COLO668 (cell line): ENCODE measurements at regions not wholly inside any gene's neighbourhood (a gene's known extent, or its start where the extent isn't known, plus 50 kb on each side); places are given as distances from the start of the nearest gene placed in this dataset.

ENCODE experiments used
- DNase-seq: peaks from one replicate; lab custom pipeline; 2025; ENCODE audit not compliant: unreplicated experiment; lab: John Stamatoyannopoulos, UW

DNA sequence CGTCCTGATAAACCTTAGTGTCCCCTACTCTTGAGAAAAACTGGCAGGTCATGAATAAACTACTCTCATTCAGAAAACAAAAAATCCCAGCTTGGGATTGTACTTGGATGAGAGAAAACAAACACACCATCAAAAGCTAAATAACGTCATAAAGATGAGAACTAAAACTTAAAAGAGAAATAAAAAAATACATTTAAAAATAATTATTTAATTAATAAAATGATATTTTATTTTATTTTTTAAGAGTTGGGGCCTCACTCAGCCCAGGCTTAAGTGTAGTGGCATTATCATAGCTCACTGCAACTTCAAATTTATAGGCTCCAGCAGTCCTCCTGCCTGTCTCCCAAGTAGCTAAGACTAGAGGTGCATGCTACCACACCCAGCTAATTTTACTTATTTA, 125.4 kb upstream of the CA10 start:
- DNase-seq = no peak

DNA sequence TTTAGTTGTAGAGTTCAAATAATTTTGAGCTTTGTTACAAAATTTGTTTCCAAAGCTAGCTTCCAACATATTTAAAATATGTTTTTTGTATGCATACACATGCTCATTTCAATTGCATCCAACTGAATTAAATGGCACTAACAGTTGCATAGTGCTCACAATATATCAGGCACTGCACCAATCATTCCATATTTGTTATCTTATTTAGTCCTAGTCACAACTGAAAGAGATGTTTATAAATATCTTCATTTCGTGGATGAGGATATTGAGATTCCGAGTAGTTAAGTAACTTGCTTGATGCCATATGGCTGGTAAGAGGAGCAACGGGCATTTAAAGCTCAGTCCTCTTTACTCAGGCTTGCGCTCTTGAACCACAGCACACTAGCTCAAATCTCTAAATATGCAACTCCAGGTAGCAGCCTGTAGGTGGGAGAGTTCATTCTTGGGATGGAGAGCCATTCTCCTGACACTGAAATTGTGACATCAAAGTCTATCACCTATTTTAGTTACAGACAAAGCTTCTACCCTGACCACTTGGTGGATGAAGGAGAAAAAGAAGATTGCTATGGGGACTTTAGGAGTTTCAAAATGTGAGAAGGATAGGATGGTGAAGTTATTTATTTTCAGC, 118.0 kb upstream of the CA10 start:
- DNase-seq = no peak

DNA sequence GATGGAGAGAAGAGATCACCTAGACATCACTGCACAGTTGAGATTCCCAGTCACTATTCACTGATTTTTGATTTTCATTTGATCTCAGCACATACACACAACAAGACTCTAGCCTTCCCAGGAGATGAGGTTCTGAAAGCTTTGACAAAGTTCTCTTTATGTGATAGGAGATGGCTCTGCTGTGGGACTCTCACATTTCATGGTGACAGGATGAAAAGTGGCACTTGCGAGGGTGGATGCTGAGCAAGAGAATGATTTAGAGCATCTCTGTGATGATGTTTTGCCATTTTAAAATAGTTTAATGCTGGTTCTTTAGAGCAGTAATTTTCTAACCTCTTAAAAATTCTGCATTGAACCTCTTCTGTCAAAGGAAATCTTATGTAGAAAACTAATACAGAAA, 113.3 kb upstream of the CA10 start:
- DNase-seq = no peak

DNA sequence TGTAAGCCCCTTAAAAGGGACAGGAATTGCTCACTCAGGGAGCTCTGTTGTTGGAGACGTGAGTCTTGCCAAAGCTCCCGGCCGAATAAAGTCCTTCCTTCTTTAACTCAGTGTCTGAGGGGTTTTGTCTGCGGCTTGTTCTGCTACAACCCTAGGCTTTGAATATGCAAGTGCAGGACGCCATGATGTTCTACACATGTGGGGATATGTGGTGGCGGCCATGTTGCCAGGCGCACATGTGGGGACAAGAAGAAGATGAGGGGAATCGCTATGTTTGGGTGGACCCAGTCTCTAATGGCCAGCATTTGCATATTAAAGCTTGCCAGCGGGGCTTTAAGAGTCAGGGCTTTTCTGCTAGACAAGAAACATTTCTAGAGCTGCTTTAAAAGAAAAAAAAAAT, 96.8 kb upstream of the CA10 start:
- no peak for DNase-seq

DNA sequence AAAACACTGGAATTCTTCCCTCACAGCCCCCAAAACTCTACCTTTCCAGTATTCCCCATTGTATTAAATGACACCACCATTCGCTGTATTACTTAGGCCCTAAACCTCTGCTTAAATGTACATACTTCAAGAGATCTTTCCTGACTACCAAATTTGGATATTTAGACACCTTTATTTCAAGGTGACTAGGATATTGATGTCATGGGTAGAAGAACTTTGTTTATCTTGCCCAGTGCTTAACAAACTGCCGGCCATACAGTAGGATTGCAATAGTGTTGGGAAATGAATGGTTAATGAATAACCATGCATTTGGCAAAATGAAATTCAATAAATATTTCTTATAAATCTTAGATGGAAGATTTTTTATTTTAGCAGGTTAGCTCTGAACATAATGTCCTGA, 86.2 kb upstream of the CA10 start:
- no peak for DNase-seq

DNA sequence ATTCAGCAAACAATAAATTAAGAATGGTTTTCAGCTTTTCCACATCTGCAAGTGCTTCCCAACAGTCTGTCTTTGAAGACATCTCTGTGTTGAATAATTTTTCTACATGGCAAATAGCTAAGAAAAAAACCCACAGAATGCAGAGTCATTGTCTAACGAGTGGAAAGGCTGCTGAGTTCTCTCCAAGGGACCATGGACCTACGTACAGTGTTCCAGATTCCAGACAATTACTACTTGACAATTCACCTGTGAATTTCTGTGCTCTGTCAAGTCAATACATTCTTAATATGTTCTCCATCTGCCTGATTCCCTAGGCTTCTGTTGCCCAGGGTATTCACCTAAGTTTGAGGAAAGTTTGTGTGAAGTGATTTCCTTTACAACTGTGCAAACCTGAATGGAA, 83.8 kb upstream of the CA10 start:
- DNase-seq = no peak

DNA sequence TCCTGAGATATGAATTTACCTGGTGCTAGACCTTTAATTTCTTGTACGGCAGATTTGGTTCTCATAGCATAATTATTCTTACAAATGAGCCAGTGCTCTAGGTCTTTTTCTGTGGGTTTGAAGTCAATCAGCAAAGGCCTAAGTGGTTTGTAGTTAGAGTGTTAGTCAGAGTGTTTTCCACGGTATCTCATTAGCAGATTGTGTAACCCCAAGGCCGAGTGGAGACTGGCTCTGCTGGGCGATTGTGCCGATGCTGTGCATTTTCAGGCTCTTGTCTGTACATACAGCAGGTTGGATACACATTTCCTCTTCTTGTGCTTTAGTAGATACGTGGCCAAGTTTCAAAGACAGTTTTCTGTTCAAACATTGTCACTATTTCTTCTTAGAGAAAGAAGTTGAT, 78.6 kb upstream of the CA10 start:
- no peak for DNase-seq

DNA sequence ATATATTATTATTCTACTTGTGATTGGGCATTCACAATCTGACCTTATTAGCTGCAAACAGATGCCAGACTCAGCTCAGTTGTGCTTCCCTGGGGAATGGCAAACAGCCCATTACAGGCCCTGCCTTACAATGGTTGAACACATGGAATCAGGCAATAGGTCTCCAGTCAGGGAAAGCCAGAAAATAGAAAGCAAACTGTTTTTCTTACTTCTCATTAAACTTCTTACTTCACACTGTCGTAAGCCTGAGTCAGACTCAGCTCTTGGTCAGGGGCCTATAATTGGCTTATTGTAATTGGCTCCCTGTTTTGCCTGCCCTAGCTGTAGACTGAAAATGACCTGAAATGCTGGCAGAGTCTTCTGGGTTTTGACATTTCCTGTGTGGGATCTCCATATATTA, 77.0 kb upstream of the CA10 start:
- no peak for DNase-seq

DNA sequence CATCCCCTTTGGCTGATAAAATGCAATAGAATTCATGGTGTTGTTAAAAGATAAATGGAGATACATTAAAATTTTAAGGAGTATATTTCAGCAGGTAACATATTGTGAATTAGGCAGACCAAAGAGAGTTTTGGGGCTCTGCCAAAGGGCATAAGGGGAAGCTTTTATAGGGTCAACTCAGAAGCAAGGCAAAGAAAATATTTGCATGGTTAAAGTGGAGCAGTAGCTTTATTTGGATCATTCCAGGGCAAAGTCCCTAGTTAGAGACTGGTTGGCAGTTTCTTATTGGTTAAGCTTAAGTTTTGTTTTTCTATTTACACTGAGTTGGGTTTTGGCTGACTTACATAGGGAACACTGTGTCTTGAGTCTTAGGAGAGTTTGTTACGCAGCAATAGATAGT, 75.1 kb upstream of the CA10 start:
- no peak for DNase-seq

DNA sequence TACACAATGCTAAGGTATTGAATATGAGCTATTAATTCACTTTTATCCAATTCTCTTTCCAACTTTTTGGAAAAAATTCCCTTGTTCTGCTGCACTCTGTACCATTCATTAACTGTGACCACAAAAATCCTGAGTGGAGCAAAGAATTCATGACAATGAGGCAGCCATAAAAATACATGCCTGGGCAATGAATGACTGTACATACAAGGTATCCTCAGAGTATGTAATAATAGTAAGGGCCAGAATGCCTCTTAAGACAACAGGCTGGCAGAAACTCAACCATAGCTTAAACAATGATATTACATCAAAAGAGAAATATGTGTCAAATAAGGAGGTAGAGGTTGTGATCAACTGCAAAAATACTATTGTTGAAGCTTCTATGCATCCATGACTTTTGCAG, 74.7 kb upstream of the CA10 start:
- no peak for DNase-seq

DNA sequence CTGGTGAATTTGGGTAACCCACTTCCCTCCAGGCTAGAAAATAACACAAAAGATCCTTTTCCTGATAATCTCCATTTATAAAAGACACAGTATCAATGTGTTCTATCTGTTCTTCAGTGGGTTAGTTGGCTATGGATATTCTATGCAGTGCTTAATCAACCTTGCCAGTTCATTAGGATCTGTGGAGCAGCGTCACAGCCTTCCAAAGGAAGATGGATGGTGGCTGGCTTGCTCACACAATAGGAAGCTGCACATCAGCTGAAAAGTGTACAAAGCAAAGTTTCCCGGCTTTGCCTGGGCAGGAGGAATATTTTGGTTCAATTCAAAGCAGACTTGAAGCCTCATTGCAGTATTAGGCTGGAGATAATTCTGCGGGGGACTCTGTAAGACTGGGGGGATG, 70.3 kb upstream of the CA10 start:
- DNase-seq = no peak

DNA sequence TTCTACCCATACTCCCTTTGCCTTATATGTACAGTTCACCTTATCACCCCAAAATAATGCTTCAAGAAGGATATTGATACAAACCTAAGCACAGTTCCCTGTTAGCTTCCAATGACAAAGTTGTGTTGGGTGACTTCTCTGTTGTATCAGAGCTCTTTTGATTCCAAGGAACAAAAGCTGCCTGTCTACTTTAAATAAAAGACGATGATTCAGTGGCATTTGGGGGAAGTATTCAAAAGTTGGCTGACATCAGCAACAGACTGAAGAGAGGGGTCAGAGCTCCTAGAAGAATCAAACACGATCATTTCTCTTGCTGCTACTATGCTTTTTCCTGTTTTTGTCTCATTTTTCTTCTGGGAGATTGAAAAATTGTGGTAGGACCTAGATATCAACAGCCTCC, 69.4 kb upstream of the CA10 start:
- no peak for DNase-seq

DNA sequence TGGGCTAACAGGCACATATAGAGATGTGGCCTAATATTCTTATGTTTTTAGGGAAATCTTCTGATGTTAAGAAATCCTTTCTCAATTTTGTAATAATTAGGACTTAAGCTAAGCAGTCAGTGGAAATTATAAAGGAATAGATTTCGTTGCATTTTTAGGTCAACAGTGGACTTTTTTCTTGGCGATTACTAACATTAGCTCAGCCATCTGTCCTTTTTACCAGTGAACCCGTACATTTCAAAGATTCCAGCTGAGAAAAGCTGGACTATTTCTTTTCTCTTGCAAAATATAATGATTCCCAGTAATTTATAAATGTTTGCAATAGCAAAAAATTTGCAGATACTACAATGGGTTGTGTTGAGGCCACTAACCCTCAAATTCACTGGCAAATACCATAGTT, 54.9 kb upstream of the CA10 start:
- no peak for DNase-seq

DNA sequence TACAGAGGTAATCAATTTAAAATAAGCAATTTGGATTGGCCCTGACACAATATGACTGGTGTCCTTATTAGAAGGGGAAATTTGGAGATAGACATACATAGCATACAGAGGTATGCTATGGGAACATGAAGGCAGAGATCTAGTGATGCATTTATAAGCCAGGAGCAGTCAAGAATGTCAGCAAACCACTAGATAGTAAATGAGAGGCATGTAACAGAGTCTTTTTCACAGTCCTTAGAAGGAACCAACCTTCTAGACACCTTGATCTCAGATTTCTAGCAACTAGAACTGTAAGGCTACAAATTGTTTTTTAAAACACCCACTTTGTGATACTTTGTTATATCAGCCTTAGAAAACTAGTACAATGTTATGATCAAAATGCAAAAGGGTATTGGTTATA, 54.3 kb upstream of the CA10 start:
- no peak for DNase-seq

DNA sequence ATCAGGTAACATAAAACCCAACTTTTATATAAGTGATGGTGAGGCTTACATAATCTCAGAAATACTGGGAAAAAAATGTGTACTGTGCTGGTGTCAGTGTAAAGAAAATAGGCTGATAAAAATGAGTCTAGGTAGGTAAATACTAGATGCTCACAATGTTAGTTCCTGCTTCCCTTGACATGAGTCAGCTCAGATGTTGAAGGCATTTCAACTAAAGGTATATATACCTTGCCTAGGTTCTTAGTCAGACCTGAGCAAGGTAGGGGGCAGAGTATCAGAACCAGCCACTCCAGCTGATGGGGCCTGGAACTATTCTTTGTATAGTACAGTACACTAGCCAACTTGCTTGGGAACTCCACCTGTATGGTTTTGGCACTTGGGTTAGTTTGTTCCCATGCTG, 51.0 kb upstream of the CA10 start:
- DNase-seq = no peak
